Activated CD4-positive, alpha-beta memory T cell treated with anti-CD3 and anti-CD28 coated beads, Interleukin-2, amount 10 ng/mL, durations not matched to agents 7 days and 5 days (primary cell): ENCODE measurements at regions not wholly inside any gene's neighbourhood (a gene's known extent, or its start where the extent isn't known, plus 50 kb on each side); places are given as distances from the start of the nearest gene placed in this dataset.
"Not testable (repeated sequence)": the region's sequence is repeated elsewhere in the genome, so short reads cannot be mapped to it uniquely, and the experiment has no call there.

Experiments used
- CTCF ChIA-PET: fragments of 350-600 bp; sonication (Branson Sonifier 250); formaldehyde crosslinking; loops from one replicate; lab custom pipeline; 2021; ENCODE audit warnings: antibody characterized with exemption, inconsistent platforms; lab: Charles Lee
- POLR2A ChIA-PET: fragments of 350-600 bp; sonication (Branson Sonifier 250); formaldehyde crosslinking; loops from one replicate; lab custom pipeline; 2021; ENCODE audit warnings: antibody characterized with exemption; lab: Charles Lee
- DNase-seq: peaks from one replicate; pipeline ENCODE4 v3.0.0-alpha.2; 2020
- H3K27ac Mint-ChIP-seq: one replicate; pipeline ENCODE4 v1.8.0; 2021; ENCODE audit warnings: mild to moderate bottlenecking, mixed read lengths
- H3K27me3 Mint-ChIP-seq: one replicate; pipeline ENCODE4 v1.8.0; 2021; ENCODE audit warnings: mixed read lengths
- H3K36me3 Mint-ChIP-seq: one replicate; pipeline ENCODE4 v1.8.0; 2021; ENCODE audit warnings: low read depth, mixed read lengths
- H3K4me1 Mint-ChIP-seq: one replicate; pipeline ENCODE4 v1.8.0; 2021; ENCODE audit warnings: mixed read lengths
- H3K4me3 Mint-ChIP-seq: one replicate; pipeline ENCODE4 v1.8.0; 2021; ENCODE audit warnings: mild to moderate bottlenecking, mixed read lengths
- H3K9me3 Mint-ChIP-seq: one replicate; pipeline ENCODE4 v1.8.0; 2021; ENCODE audit warnings: mixed read lengths

- Mint-ChIP-seq H3K9me3 (no peaks in the 10 kb centered on the region), H3K4me3 (no peak overlapping the region), H3K36me3 (no peaks in the 10 kb centered on the region), H3K27me3 (peaks cover 5% of the 10 kb centered on the region), H3K4me1 (no peaks in the 10 kb centered on the region), H3K27ac (no peak overlapping the region)
- CTCF ChIA-PET: no interaction called here
- DNase-seq: no peak
- POLR2A ChIA-PET: no interaction called here
These were observed 266.9 kb upstream of the DYNLRB2 start for GRCh38 chr16:80273635-80274538.

GRCh38 chr16:80265624-80266306, 275.0 kb upstream of the DYNLRB2 start:
- POLR2A ChIA-PET: no interaction called here
- Mint-ChIP-seq H3K27ac (no peak overlapping the region), H3K4me1 (peaks cover 4% of the 10 kb centered on the region), H3K27me3 (peaks cover 23% of the 10 kb centered on the region), H3K9me3 (peaks cover 2% of the 10 kb centered on the region), H3K4me3 (no peak overlapping the region), H3K36me3 (no peaks in the 10 kb centered on the region)
- DNase-seq: no peak
- CTCF ChIA-PET: interaction anchor here (0.6 to 1.2 kb wide), 2 partner anchors 159 to 261 kb away, joined by 3 read pairs; no protein-coding TSS in a partner anchor

DNA sequence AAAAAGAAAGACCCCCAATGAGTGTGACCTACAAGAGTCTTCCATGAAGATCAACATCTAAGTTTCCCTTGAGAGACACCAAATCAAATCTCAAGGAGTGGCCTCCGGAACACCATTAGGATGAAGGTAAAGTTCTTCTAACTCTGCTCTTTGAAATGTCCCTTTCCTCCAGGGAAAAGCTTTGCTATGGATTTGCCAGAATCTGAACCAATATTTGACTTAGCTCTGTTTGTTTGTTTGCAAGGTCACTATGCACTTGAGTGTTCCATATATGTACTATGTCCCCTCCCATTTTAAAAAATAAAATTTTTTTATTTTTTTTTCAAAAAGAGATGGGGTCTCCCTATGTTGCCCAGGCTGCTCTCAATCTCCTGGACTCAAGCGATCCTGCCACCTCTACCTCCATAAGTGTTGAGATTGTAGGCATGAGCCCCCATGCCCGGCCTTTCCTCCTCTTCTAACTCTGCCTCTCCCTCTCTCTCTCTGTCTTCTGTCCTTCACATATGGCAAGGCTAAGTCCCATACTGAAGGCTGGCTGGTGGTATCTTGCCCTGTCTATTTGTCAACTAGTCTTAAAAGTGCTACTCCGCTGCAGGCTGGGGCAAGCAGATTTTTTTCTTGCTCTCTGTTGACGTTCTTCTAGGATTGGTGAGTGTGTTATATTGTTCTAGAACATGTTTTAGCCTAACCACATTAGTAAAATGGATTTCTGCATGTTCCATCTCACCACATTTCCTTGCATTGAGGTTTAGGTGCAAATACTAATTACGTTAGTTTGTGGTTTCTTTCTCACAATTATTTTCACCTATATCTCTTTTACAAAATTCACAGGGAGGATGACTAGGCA, 276.7 kb upstream of the DYNLRB2 start:
- H3K4me3 Mint-ChIP-seq: no peak overlapping the region
- POLR2A ChIA-PET: no interaction called here
- peaks cover 26% of the 10 kb centered on the region for H3K27me3 Mint-ChIP-seq
- no peak overlapping the region for H3K27ac Mint-ChIP-seq
- CTCF ChIA-PET: no interaction called here
- DNase-seq: no peak
- H3K4me1 Mint-ChIP-seq: peaks cover 4% of the 10 kb centered on the region
- peaks cover 2% of the 10 kb centered on the region for H3K9me3 Mint-ChIP-seq
- no peaks in the 10 kb centered on the region for H3K36me3 Mint-ChIP-seq

- CTCF ChIA-PET: interaction anchor here (0.7 to 0.9 kb wide), 2 partner anchors 12 kb away, joined by 3 to 4 read pairs; no protein-coding TSS in a partner anchor
- H3K27ac Mint-ChIP-seq: no peak overlapping the region
- DNase-seq: no peak
- H3K36me3 Mint-ChIP-seq: no peaks in the 10 kb centered on the region
- POLR2A ChIA-PET: no interaction called here
- peaks cover 26% of the 10 kb centered on the region for H3K27me3 Mint-ChIP-seq
- H3K4me3 Mint-ChIP-seq: no peak overlapping the region
- H3K4me1 Mint-ChIP-seq: peaks cover 4% of the 10 kb centered on the region
- peaks cover 2% of the 10 kb centered on the region for H3K9me3 Mint-ChIP-seq
These were observed 277.5 kb upstream of the DYNLRB2 start for GRCh38 chr16:80263181-80263823.

DNA sequence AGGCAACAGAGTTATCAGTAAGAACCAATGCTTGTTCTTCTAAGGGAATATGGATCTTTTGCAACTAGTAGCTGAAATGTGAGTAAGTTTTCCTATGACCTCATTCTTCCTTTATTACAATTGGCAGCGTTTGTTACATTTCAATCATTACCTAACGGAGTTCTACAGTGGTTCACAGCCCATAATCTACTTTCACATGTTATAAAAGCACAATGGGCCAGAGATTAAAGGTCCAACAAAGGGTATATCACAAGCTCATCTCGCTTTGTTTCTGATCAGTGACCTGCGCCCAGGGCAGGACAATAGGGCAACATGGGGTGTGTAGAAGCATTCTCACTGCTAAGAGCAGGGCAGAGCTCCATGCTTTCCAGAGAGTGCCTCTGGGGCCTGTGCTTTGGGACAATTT, 279.9 kb upstream of the DYNLRB2 start:
- no peak overlapping the region for H3K4me3 Mint-ChIP-seq
- no peaks in the 10 kb centered on the region for H3K36me3 Mint-ChIP-seq
- DNase-seq: no peak
- CTCF ChIA-PET: no interaction called here
- peaks cover 5% of the 10 kb centered on the region for H3K9me3 Mint-ChIP-seq
- no peak overlapping the region for H3K27ac Mint-ChIP-seq
- H3K27me3 Mint-ChIP-seq: peaks cover 24% of the 10 kb centered on the region
- peaks cover 4% of the 10 kb centered on the region for H3K4me1 Mint-ChIP-seq
- POLR2A ChIA-PET: no interaction called here

DNA sequence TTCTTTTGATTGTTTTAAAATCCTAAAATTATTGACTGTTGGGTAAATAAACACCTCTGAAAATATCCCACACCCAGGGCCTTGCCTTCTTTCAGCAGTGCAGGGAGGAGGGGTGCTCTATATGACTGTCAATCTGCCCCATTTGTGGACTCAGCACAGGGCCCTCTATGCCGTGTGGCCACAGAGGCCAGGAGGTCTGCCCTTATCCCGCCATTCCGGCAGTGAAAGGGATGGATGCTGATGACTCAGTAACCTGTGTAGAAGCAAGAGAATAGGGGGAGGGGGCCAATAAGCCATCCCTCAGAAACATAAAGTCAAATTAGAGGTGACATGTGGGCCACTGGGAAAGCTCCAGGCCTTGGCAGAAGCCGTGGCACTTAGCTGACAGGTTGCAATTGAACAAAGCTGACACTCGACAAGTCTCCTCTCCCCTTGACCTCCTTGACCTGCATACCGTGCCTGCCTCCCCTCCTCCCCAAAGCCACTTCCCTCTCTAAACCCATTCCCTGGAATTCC, 281.4 kb upstream of the DYNLRB2 start:
- no peak overlapping the region for H3K27ac Mint-ChIP-seq
- CTCF ChIA-PET: no interaction called here

GRCh38 chr16:80258407-80258806, 282.4 kb upstream of the DYNLRB2 start:
- POLR2A ChIA-PET: no interaction called here
- CTCF ChIA-PET: no interaction called here
- H3K9me3 Mint-ChIP-seq: peaks cover 3% of the 10 kb centered on the region
- DNase-seq: no peak
- no peak overlapping the region for H3K4me3 Mint-ChIP-seq
- H3K27me3 Mint-ChIP-seq: peaks cover 16% of the 10 kb centered on the region
- H3K27ac Mint-ChIP-seq: no peak overlapping the region
- no peaks in the 10 kb centered on the region for H3K4me1 Mint-ChIP-seq
- no peaks in the 10 kb centered on the region for H3K36me3 Mint-ChIP-seq

More for the DNA sequence above, 281.4 kb upstream of the DYNLRB2 start:
- POLR2A ChIA-PET: no interaction called here
- no peak for DNase-seq
- no peaks in the 10 kb centered on the region for H3K36me3 Mint-ChIP-seq
- peaks cover 19% of the 10 kb centered on the region for H3K27me3 Mint-ChIP-seq
- peaks cover 3% of the 10 kb centered on the region for H3K9me3 Mint-ChIP-seq
- H3K4me1 Mint-ChIP-seq: peaks cover 3% of the 10 kb centered on the region
- H3K4me3 Mint-ChIP-seq: no peak overlapping the region

- Mint-ChIP-seq H3K4me3 (no peak overlapping the region), H3K27me3 (peaks cover 7% of the 10 kb centered on the region), H3K27ac (no peak overlapping the region), H3K9me3 (peaks cover 3% of the 10 kb centered on the region), H3K4me1 (no peaks in the 10 kb centered on the region), H3K36me3 (no peaks in the 10 kb centered on the region)
- ChIA-PET POLR2A (no interaction called here), CTCF (no interaction called here)
- DNase-seq: no peak
These were observed 285.8 kb upstream of the DYNLRB2 start for GRCh38 chr16:80254970-80255369.

DNA sequence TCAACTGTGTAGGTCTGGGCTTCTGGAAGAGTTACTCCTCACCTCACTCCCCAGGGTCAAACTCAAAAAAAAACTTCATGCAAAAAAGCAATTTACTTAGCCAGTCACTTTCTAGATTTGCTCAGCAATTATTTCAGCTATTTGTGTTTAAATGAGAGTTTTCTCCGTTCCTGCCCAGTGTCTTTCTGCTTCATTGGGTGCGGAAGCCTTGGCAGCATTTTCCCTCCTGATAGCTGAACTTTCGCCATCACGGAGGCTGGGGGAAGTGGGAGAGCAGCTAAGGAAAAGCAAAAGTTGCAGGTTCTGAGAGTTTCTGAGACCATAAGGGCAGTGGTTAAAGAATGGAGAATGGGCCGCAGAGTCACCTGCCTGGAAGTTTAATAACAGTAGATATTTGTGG, 287.1 kb upstream of the DYNLRB2 start:
- DNase-seq: no peak
- Mint-ChIP-seq H3K4me1 (no peaks in the 10 kb centered on the region), H3K27me3 (peaks cover 5% of the 10 kb centered on the region), H3K9me3 (peaks cover 3% of the 10 kb centered on the region), H3K36me3 (no peaks in the 10 kb centered on the region), H3K4me3 (no peak overlapping the region), H3K27ac (no peak overlapping the region)
- ChIA-PET POLR2A (no interaction called here), CTCF (no interaction called here)

DNA sequence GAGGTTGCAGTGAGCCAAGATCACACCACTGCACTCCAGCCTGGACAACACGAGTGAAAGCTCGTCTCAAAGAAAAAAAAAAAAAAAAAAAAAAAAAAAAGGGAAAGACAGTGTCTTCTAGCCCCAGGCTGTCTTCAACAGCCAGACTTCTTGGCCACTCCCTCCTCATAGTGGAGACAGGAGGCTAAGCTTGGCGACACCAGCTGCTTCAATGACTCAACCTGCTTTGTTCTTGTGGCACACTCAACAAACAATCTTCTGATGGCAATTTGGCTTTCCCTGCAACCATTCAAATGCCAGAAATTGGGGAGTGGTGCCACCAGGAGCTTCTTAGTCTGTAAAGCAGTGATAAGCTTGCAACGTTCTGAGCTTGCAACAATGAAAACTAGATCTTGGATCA, 290.4 kb upstream of the DYNLRB2 start:
- H3K4me1 Mint-ChIP-seq: no peaks in the 10 kb centered on the region
- ChIA-PET CTCF (no interaction called here), POLR2A (interaction anchor here (0.6 kb wide), 1 partner anchor 54 kb away, joined by 3 read pairs; no protein-coding TSS in a partner anchor)
- peaks cover 5% of the 10 kb centered on the region for H3K27me3 Mint-ChIP-seq
- DNase-seq: no peak
- no peak overlapping the region for H3K4me3 Mint-ChIP-seq
- no peak overlapping the region for H3K27ac Mint-ChIP-seq
- H3K9me3 Mint-ChIP-seq: no peaks in the 10 kb centered on the region
- H3K36me3 Mint-ChIP-seq: no peaks in the 10 kb centered on the region

DNA sequence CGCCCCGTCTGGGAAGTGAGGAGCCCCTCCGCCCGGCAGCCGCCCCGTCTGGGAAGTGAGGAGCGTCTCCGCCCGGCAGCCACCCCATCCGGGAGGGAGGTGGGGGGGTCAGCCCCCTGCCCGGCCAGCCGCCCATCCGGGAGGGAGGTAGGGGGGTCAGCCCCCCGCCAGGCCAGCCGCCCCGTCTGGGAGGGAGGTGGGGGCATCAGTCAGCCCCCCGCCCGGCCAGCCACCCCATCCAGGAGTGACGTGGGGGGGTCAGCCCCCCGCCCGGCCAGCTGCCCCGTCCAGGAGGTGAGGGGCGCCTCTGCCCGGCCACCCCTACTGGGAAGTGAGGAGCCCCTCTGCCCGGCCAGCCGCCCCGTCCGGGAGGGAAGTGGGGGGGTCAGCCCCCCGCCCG, 297.5 kb upstream of the DYNLRB2 start:
- H3K9me3 Mint-ChIP-seq, H3K36me3 Mint-ChIP-seq, CTCF ChIA-PET, H3K27ac Mint-ChIP-seq, H3K4me1 Mint-ChIP-seq, H3K4me3 Mint-ChIP-seq, H3K27me3 Mint-ChIP-seq, DNase-seq, POLR2A ChIA-PET: not testable (repeated sequence)

- H3K36me3 Mint-ChIP-seq, H3K4me1 Mint-ChIP-seq, CTCF ChIA-PET, H3K27me3 Mint-ChIP-seq, H3K27ac Mint-ChIP-seq, POLR2A ChIA-PET, H3K4me3 Mint-ChIP-seq, H3K9me3 Mint-ChIP-seq, DNase-seq: not testable (repeated sequence)
These were observed 298.5 kb upstream of the DYNLRB2 start for GRCh38 chr16:80242279-80242678.
